ENCODE measurements at regions not wholly inside any gene's neighbourhood (a gene's known extent, or its start where the extent isn't known, plus 50 kb on each side); places are given as distances from the start of the nearest gene placed in this dataset.

DNA sequence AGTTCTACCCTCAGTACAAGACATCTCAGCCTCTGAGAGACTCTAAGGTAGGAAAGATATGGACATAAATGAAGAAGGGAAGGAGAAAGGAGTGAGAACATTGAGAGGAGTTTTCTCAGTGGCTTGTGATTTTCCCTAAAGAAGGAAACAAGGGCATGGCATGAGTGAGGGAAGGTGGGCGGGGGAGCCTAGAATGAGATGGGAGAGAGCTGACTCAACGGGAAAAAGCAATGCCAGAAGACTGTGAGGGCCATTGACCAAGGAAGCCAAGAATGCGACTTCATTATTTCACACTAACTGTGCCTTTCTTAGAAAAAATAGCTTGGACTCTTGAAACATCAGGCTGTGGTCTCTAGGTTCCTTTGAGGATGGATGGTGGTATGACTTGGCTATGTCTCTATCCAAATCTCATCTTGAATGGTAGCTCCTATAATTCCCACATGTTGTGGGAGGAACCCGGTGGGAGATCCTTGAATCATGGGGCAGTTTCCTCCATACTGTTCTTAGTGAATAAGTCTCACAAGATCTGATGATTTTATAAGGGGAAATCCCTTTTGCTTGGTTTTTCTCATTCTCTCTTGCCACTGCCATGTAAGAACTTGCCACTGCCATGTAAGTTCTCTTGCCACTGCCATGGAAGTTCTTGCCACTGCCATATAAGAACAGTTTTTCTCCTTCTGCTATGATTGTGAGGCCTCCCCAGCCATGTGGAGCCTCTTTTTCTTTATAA, 279.6 kb downstream of the NUAK1 start:
- H3K9me3 ChIP-seq = no peaks in the 10 kb centered on the region
- no peaks in the 10 kb centered on the region for H3K36me3 ChIP-seq
- no peak overlapping the region for H3K27ac ChIP-seq
- DNase-seq = no peak
- TF ChIP-seq, protein P1, sequence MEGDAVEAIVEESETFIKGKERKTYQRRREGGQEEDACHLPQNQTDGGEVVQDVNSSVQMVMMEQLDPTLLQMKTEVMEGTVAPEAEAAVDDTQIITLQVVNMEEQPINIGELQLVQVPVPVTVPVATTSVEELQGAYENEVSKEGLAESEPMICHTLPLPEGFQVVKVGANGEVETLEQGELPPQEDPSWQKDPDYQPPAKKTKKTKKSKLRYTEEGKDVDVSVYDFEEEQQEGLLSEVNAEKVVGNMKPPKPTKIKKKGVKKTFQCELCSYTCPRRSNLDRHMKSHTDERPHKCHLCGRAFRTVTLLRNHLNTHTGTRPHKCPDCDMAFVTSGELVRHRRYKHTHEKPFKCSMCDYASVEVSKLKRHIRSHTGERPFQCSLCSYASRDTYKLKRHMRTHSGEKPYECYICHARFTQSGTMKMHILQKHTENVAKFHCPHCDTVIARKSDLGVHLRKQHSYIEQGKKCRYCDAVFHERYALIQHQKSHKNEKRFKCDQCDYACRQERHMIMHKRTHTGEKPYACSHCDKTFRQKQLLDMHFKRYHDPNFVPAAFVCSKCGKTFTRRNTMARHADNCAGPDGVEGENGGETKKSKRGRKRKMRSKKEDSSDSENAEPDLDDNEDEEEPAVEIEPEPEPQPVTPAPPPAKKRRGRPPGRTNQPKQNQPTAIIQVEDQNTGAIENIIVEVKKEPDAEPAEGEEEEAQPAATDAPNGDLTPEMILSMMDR (IDR thresholded peaks at IDR 0.05) = no peak
- TF ChIP-seq EP300 (IDR thresholded peaks at IDR 0.05) (no peak), POLR2A (IDR thresholded peaks at IDR 0.05) (no peak)
- 72 to 85% (median 83%) methylated on average over 4 of the region's 4 CpGs for WGBS, 3 donors
- intact Hi-C loops (cut with DNase I) = no loop called here
- no peaks in the 10 kb centered on the region for H3K4me1 ChIP-seq (ENCODE audit: insufficient read depth)
- H3K27me3 ChIP-seq = no peaks in the 10 kb centered on the region
- no peak overlapping the region for H3K4me3 ChIP-seq

- intact Hi-C loops (cut with DNase I) = no loop called here
- WGBS, 3 donors = 67 to 90% (median 75%) methylated on average over 3 of the region's 3 CpGs
- no peak overlapping the region for H3K27ac ChIP-seq
- no peaks in the 10 kb centered on the region for H3K9me3 ChIP-seq
- no peak overlapping the region for H3K4me3 ChIP-seq
- DNase-seq = no peak
- TF ChIP-seq EP300 (IDR thresholded peaks at IDR 0.05) (no peak), POLR2A (IDR thresholded peaks at IDR 0.05) (no peak)
- TF ChIP-seq, protein P1 (IDR thresholded peaks at IDR 0.05) = no peak
- H3K27me3 ChIP-seq = no peaks in the 10 kb centered on the region
- no peaks in the 10 kb centered on the region for H3K4me1 ChIP-seq (ENCODE audit: insufficient read depth)
- no peaks in the 10 kb centered on the region for H3K36me3 ChIP-seq
These were observed 278.1 kb downstream of the NUAK1 start for GRCh38 chr12:105860561-105861207.

DNA sequence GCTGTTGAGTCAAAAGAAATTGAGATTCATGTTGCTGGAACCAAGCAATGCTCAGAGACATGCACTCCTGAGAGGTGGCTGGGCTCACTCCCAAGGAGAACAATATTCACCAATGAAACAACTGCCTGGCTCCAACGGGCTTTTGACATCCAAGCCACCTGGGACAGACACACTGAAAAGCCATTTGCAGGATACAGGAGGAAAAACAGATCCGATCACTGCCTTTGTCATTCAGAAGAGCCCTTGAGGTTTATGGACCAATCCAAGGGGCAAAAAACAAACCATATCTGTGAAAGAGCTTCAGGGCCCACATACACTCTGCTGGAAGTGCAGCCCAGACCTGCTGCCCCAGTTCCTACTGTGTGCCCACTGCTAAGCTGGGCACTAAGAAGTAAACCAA, 277.5 kb downstream of the NUAK1 start:
- H3K27ac ChIP-seq = no peak overlapping the region
- no peak for DNase-seq
- intact Hi-C loops (cut with DNase I) = no loop called here
- no peaks in the 10 kb centered on the region for H3K36me3 ChIP-seq
- H3K4me3 ChIP-seq = no peak overlapping the region
- H3K27me3 ChIP-seq = no peaks in the 10 kb centered on the region
- no peaks in the 10 kb centered on the region for H3K9me3 ChIP-seq
- 70 to 76% (median 71%) methylated on average over 2 of the region's 2 CpGs for WGBS, 3 donors
- TF ChIP-seq POLR2A (IDR thresholded peaks at IDR 0.05) (no peak), EP300 (IDR thresholded peaks at IDR 0.05) (no peak)
- TF ChIP-seq, protein P1 (IDR thresholded peaks at IDR 0.05) = no peak
- H3K4me1 ChIP-seq (ENCODE audit: insufficient read depth) = no peaks in the 10 kb centered on the region

DNA sequence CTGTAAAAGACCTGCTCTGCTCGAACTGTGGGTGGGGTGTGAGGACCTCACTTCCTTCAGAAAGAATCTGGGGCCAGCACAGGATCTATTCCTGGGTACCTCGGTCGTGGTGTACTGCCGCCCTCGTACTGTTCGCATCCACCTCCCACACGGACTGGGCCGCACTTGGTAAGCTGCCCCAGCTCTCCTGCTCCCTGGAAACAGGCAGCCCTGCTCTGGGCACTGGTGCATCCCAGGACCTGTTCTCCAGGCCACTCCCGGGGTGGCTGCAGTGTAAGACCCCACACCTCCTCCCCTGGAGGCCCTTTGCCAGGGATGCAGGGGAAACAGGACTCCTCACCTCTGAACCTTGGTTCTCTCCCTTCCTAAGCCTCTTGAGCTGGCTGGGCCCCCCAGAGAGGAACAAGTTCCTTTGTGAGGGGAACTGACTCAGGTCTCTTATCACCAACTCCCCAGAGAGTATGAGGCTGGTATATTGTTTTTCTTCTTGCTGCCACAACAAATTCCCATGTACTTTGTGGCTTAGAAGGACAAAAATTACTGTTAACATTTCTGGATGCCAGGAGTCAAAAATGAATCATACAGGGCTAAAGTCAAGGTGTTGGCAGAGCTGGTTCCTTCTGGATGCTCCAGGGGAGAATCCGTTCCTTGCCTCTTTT, 276.5 kb downstream of the NUAK1 start:
- Histone ChIP-seq H3K27ac (no peak overlapping the region), H3K36me3 (no peaks in the 10 kb centered on the region), H3K9me3 (no peaks in the 10 kb centered on the region), H3K4me3 (no peak overlapping the region), H3K27me3 (no peaks in the 10 kb centered on the region), H3K4me1 (ENCODE audit: insufficient read depth) (no peaks in the 10 kb centered on the region)
- DNase-seq = no peak
- TF ChIP-seq, protein P1 (IDR thresholded peaks at IDR 0.05) = no peak
- TF ChIP-seq EP300 (IDR thresholded peaks at IDR 0.05) (no peak), POLR2A (IDR thresholded peaks at IDR 0.05) (no peak)
- WGBS, 3 donors = 82 to 90% (median 83%) methylated on average over 10 of the region's 10 CpGs
- intact Hi-C loops (cut with DNase I) = no loop called here

Data from ovary (tissue), 7 donors.